ENCODE measurements at regions not wholly inside any gene's neighbourhood (a gene's known extent, or its start where the extent isn't known, plus 50 kb on each side); places are given as distances from the start of the nearest gene placed in this dataset.

DNA sequence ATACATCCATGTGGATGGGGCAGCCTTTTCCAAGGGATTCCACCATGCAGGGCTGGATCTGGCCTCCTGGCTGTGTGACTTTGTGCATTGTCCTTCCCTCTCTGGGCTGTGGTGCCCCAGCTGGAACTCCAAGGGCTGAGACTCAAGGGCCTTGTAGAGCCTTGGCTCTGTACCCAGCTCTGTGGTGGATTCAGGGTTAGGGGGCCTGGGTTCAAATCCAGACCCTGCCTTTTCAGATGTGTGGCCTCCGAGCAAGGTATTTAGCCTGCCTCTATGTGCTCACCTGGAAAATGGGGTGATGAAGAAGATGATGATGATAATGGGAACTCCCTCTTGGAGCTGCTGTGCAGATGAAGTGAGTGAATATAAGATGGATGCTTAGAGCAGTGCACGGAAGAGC lies 161.9 kb downstream of the WNT7A start:
- TF ChIP-seq, protein P1, sequence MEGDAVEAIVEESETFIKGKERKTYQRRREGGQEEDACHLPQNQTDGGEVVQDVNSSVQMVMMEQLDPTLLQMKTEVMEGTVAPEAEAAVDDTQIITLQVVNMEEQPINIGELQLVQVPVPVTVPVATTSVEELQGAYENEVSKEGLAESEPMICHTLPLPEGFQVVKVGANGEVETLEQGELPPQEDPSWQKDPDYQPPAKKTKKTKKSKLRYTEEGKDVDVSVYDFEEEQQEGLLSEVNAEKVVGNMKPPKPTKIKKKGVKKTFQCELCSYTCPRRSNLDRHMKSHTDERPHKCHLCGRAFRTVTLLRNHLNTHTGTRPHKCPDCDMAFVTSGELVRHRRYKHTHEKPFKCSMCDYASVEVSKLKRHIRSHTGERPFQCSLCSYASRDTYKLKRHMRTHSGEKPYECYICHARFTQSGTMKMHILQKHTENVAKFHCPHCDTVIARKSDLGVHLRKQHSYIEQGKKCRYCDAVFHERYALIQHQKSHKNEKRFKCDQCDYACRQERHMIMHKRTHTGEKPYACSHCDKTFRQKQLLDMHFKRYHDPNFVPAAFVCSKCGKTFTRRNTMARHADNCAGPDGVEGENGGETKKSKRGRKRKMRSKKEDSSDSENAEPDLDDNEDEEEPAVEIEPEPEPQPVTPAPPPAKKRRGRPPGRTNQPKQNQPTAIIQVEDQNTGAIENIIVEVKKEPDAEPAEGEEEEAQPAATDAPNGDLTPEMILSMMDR (IDR thresholded peaks at IDR 0.05) = no peak
- no peak for TF ChIP-seq POLR2A (IDR thresholded peaks at IDR 0.05)

Measured in prostate gland (tissue), 2 donors.